B cell (primary cell): ENCODE measurements at regions not wholly inside any gene's neighbourhood (a gene's known extent, or its start where the extent isn't known, plus 50 kb on each side); places are given as distances from the start of the nearest gene placed in this dataset.

Experiments used
- CTCF ChIP-seq: fragments of 200-600 bp; IDR thresholded peaks from one replicate; pipeline ENCODE4 v1.8.0; 2022; ENCODE audit warnings: antibody characterized with exemption, mild to moderate bottlenecking
- EZH2 ChIP-seq: IDR thresholded peaks from 2 replicates; pipeline ENCODE4 v1.6.1; 2012; ENCODE audit warnings: borderline replicate concordance, low read depth, mild to moderate bottlenecking, moderate library complexity, low read length; ENCODE audit not compliant: insufficient read depth, poor library complexity, severe bottlenecking

GRCh38 chr19:32240316-32240715 is 105.1 kb upstream of the ZNF507 start:
- TF ChIP-seq CTCF (no peak), EZH2 (no peak)
